CD8-positive, alpha-beta memory T cell (primary cell): ENCODE measurements at regions not wholly inside any gene's neighbourhood (a gene's known extent, or its start where the extent isn't known, plus 50 kb on each side); places are given as distances from the start of the nearest gene placed in this dataset.

Experiments used
- CTCF ChIA-PET: fragments of 350-600 bp; sonication (Branson Sonifier 250); formaldehyde crosslinking; loops from one replicate; lab custom pipeline; 2021; ENCODE audit warnings: antibody characterized with exemption; lab: Charles Lee
- POLR2A ChIA-PET: fragments of 350-600 bp; sonication (Branson Sonifier 250); formaldehyde crosslinking; loops from one replicate; lab custom pipeline; 2021; ENCODE audit warnings: antibody characterized with exemption; lab: Charles Lee
- DNase-seq, 5 donors: peaks; one replicate each; pipeline versions ENCODE4 v3.0.0 to v3.0.0-alpha.2; 2020 to 2022; ENCODE audit warnings: mixed read lengths in 1 of 5
- H3K27ac ChIP-seq: one replicate; pipeline ENCODE4 v1.7.0; 2013; ENCODE audit warnings: low read depth, mild to moderate bottlenecking, low read length, moderate library complexity
- H3K27me3 ChIP-seq: 2 replicates; pipeline ENCODE4 v1.7.0; 2013; ENCODE audit warnings: low read length, mild to moderate bottlenecking; ENCODE audit not compliant: insufficient read depth, poor library complexity, severe bottlenecking
- H3K36me3 ChIP-seq: 2 replicates; pipeline ENCODE4 v1.7.0; 2013; ENCODE audit warnings: mild to moderate bottlenecking, low read length, moderate library complexity; ENCODE audit not compliant: insufficient read depth
- H3K4me1 ChIP-seq: 2 replicates; pipeline ENCODE4 v1.7.0; 2013; ENCODE audit warnings: mild to moderate bottlenecking, low read length, moderate library complexity; ENCODE audit not compliant: insufficient read depth
- H3K4me3 ChIP-seq: 2 replicates; pipeline ENCODE4 v1.7.0; 2013; ENCODE audit warnings: mild to moderate bottlenecking, low read length
- H3K9me3 ChIP-seq: 2 replicates; pipeline ENCODE4 v1.7.0; 2013; ENCODE audit warnings: mild to moderate bottlenecking, low read length
- H3K27ac Mint-ChIP-seq, 8 donors: one replicate each; pipeline ENCODE4 v1.8.0; 2020 to 2021; ENCODE audit warnings: mixed read lengths in 8 of 8, mild to moderate bottlenecking in 6 of 8, inconsistent platforms in 3 of 8, moderate library complexity in 3 of 8
- H3K27me3 Mint-ChIP-seq, 2 donors: one replicate each; pipeline ENCODE4 v1.8.0; 2020 to 2021; ENCODE audit warnings: mixed read lengths in 2 of 2, mild to moderate bottlenecking in 1 of 2, moderate library complexity in 1 of 2
- H3K36me3 Mint-ChIP-seq, 3 donors: one replicate each; pipeline ENCODE4 v1.8.0; 2020 to 2021; ENCODE audit warnings: mixed read lengths in 3 of 3, inconsistent platforms in 1 of 3, mild to moderate bottlenecking in 1 of 3
- H3K4me1 Mint-ChIP-seq, 3 donors: one replicate each; pipeline ENCODE4 v1.8.0; 2020 to 2021; ENCODE audit warnings: mixed read lengths in 3 of 3, inconsistent platforms in 1 of 3, mild to moderate bottlenecking in 1 of 3
- H3K4me3 Mint-ChIP-seq, 7 donors: one replicate each; pipeline ENCODE4 v1.8.0; 2020 to 2021; ENCODE audit warnings: mixed read lengths in 7 of 7, mild to moderate bottlenecking in 6 of 7, moderate library complexity in 4 of 7, inconsistent platforms in 2 of 7
- H3K9me3 Mint-ChIP-seq, 5 donors: one replicate each; pipeline ENCODE4 v1.8.0; 2020 to 2022; ENCODE audit warnings: mixed read lengths in 5 of 5, mild to moderate bottlenecking in 3 of 5, moderate library complexity in 2 of 5, inconsistent platforms in 1 of 5

DNA sequence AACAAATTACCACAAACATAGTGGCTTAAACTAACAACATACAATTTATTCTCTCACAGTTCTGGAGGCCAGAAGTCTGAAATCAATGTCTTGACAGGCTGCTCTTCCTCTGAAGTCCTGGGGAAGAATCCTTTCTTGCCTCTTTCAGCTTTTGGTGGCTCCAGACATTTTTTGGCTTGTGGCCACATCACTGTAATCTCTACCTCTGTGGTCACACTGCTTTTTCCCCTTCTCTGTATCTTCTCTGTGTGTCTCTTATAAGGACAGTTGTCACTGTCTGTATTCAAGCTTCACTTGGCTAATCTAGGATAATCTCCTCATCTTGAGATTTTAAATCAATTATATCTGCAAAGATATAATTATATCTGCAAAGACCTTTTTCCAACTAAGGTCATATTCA lies 80.3 kb upstream of the ABHD2 start:
- H3K4me1 ChIP-seq = no peaks in the 10 kb centered on the region
- Mint-ChIP-seq H3K27me3 (peaks cover 11 to 37% of the 10 kb centered on the region in 2 donors), H3K36me3 (no peaks in the 10 kb centered on the region), H3K27ac (no peak overlapping the region), H3K9me3 (no peaks in the 10 kb centered on the region), H3K4me3 (no peak overlapping the region), H3K4me1 (no peaks in the 10 kb centered on the region)
- H3K36me3 ChIP-seq = no peaks in the 10 kb centered on the region
- H3K27me3 ChIP-seq = peaks cover 3% of the 10 kb centered on the region
- no peak for DNase-seq
- no peaks in the 10 kb centered on the region for H3K9me3 ChIP-seq
- CTCF ChIA-PET = interaction anchor here (0.9 kb wide), 1 partner anchor 103 kb away, joined by 5 read pairs; no protein-coding TSS in a partner anchor
- POLR2A ChIA-PET = no interaction called here
- no peak overlapping the region for H3K27ac ChIP-seq
- no peak overlapping the region for H3K4me3 ChIP-seq

DNA sequence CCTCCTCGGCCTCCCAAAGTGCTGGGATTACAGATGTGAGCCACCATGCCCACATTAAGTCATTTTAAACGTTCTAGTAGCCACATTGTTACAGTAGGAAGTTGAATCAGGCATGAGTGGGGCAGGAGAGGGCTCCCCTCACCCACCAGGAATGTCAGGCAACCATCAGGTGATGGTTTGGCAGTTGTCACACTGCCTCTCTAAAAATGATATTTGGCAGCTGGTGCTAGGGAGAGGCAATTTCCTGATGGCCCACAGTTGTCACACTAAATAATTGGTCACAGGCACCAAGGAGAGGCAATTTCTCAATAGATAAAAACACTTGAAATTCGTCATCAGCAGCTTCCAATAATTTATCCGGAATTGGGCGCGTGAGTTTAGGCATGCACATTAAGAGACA lies 79.2 kb upstream of the ABHD2 start:
- no peak for DNase-seq
- Mint-ChIP-seq H3K4me3 (no peak overlapping the region), H3K36me3 (no peaks in the 10 kb centered on the region), H3K27me3 (peaks cover 11 to 40% of the 10 kb centered on the region in 2 donors), H3K27ac (no peak overlapping the region), H3K4me1 (no peaks in the 10 kb centered on the region), H3K9me3 (no peaks in the 10 kb centered on the region)
- ChIA-PET POLR2A (no interaction called here), CTCF (no interaction called here)
- Histone ChIP-seq H3K9me3 (no peaks in the 10 kb centered on the region), H3K4me3 (no peak overlapping the region), H3K27ac (no peak overlapping the region), H3K4me1 (no peaks in the 10 kb centered on the region), H3K27me3 (peaks cover 3% of the 10 kb centered on the region), H3K36me3 (no peaks in the 10 kb centered on the region)

DNA sequence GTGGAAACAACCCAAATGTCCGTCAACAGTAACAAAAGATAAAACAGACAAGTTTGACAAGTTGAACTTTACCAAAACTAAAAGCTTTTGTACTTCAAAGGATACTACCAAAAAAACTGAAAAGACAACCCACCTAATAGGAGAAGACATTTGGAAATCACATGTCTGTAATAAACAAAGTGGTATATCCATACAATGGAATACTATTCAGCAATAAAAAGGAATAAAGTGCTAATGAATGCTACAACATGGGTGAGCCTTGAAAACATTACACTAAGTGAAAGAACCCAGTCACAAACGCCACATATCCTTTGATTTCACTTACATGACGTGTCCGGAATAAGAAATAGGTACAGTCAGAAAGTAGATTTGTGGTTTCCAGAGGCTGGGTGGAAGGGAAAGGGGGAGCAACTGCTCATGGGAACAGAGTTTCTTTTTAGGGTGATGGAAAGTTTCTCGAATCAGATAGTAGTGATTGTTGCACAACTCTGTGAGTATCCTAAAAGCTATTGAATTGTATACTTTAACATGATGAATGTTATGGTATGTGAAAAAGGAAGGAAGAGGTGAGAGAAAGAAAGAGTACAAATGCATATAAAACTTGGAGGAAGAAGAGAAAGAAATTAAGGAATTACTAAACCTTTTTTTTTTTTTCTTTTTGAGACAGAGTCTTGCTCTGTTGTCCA lies 72.7 kb upstream of the ABHD2 start:
- Histone ChIP-seq H3K4me3 (no peak overlapping the region), H3K36me3 (no peaks in the 10 kb centered on the region), H3K27me3 (no peaks in the 10 kb centered on the region), H3K4me1 (peaks cover 14% of the 10 kb centered on the region), H3K27ac (no peak overlapping the region), H3K9me3 (no peaks in the 10 kb centered on the region)
- CTCF ChIA-PET = interaction anchor here (0.6 to 1.9 kb wide), 6 partner anchors 51 to 124 kb away, joined by 3 to 8 read pairs (median 4); partner anchors contain the start of gene HAPLN3
- DNase-seq = no peak
- Mint-ChIP-seq H3K27me3 (peaks cover 3 to 46% of the 10 kb centered on the region in 2 donors), H3K36me3 (peaks cover 0 to 1% (median 0%) of the 10 kb centered on the region in 3 donors), H3K27ac (no peak overlapping the region), H3K9me3 (peaks cover 0 to 5% (median 0%) of the 10 kb centered on the region in 5 donors), H3K4me3 (no peak overlapping the region), H3K4me1 (peaks cover 12 to 15% (median 14%) of the 10 kb centered on the region in 3 donors)
- POLR2A ChIA-PET = no interaction called here

DNA sequence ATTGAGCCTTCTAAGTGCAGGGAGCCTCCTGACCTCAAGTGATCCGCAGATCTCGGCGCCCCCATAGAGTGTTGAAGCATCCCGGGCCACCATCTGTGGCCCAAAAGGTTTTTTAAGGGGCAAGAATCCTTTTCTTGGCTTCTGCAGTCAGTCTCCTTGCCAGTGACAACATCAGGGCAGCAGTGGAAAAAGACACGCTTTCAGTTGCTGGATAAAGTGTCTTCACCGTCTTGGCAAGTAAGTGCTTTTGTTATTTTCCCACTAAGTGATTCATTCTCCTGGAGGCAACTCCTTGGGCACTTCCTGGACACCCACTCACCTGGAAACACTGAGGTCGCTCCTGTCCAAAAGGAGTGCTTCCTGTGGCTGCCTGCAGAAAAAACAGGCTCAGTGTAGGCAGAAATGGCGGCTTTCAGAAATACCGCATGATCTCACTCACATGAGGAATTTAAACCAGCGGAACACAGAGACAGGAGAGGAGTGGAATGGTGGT lies 71.7 kb upstream of the ABHD2 start:
- DNase-seq = no peak
- ChIA-PET CTCF (interaction anchor here (0.6 to 5.6 kb wide), 6 partner anchors 74 to 187 kb away, joined by 3 to 59 read pairs (median 3); partner anchors contain the start of gene HAPLN3), POLR2A (interaction anchor here (0.8 kb wide), 1 partner anchor 112 kb away, joined by 3 read pairs; no protein-coding TSS in a partner anchor)
- Mint-ChIP-seq H3K4me3 (peak overlapping the region in 1 of 7 donors; percentile 15), H3K9me3 (peaks cover 0 to 5% (median 0%) of the 10 kb centered on the region in 5 donors), H3K4me1 (peaks cover 12 to 15% (median 14%) of the 10 kb centered on the region in 3 donors), H3K27me3 (peaks cover 4 to 42% of the 10 kb centered on the region in 2 donors), H3K36me3 (peaks cover 0 to 1% (median 0%) of the 10 kb centered on the region in 3 donors), H3K27ac (peak overlapping the region in 2 of 8 donors; percentile 4 to 17)
- Histone ChIP-seq H3K27me3 (no peaks in the 10 kb centered on the region), H3K36me3 (no peaks in the 10 kb centered on the region), H3K27ac (no peak overlapping the region), H3K4me1 (peaks cover 14% of the 10 kb centered on the region), H3K9me3 (no peaks in the 10 kb centered on the region), H3K4me3 (no peak overlapping the region)

DNA sequence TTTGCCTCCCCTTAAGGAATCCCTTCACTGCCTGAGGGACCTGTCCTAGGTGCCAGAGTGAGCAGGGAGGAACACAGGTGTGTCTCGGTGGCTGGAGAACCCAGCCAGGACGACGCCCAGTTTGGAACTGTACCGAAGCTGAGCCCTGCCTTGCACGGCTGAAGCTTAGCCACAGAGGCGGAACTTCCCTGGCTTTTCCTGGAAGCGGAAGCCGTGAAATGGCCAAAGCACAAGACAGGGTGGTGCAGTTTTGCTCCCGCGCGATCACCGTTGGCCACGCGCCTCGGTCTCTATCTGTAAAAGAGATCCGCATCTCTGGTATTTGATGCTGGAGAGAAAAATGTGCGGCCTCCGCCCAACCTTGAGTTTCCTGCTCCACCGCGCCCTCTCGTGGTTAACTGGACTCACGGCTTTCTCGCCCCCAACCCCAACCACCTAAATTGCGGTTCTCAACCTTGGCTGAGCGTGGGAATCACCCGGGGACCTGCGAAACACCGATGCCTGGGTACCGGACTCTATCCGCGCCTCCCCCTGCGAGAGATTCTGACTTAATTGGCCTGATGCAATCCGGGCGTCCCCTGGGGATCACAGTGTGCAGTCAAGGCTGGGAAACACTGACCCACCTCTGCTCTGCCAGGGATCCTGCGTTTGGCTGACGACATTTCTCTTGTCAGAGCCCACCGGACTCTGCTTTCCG lies 70.7 kb upstream of the ABHD2 start:
- H3K27ac Mint-ChIP-seq = peak overlapping the region; percentile 13 to 70 (median 49)
- H3K9me3 Mint-ChIP-seq = peaks cover 0 to 5% (median 0%) of the 10 kb centered on the region in 5 donors
- CTCF ChIA-PET = interaction anchor here (0.6 to 5.6 kb wide), 9 partner anchors 17 to 186 kb away, joined by 3 to 59 read pairs (median 3); partner anchors contain the start of gene HAPLN3
- Histone ChIP-seq H3K4me1 (peaks cover 14% of the 10 kb centered on the region), H3K27me3 (no peaks in the 10 kb centered on the region), H3K36me3 (no peaks in the 10 kb centered on the region), H3K9me3 (no peaks in the 10 kb centered on the region), H3K4me3 (peak overlapping the region; percentile 24), H3K27ac (no peak overlapping the region)
- peak overlapping the region; percentile 18 to 84 (median 66) for H3K4me3 Mint-ChIP-seq
- H3K27me3 Mint-ChIP-seq = peaks cover 8 to 35% of the 10 kb centered on the region in 2 donors
- DNase-seq = peak; percentile 71 to 84 (median 74)
- peaks cover 0 to 1% (median 0%) of the 10 kb centered on the region in 3 donors for H3K36me3 Mint-ChIP-seq
- peaks cover 12 to 15% (median 14%) of the 10 kb centered on the region in 3 donors for H3K4me1 Mint-ChIP-seq
- POLR2A ChIA-PET = interaction anchor here (0.8 kb wide), 1 partner anchor 113 kb away, joined by 3 read pairs; no protein-coding TSS in a partner anchor

DNA sequence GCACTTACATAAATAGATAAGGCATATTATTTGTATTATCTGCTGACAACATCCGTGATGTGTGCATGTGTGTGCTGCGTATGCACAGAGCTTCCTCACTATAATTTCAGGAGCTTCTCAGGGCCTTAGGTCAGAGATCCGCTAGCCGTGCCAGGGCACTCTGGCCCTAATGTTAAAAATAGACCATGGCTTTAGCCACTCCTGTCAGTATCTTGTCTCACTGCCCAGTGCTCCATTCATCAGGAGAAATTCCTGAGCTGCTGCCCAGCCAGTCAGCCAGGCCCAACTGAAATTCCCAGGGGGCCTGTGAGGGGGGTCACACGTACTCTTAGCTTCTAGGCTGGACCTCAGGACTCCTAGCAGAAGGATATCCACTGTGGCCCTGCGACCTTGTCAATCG lies 70.0 kb upstream of the ABHD2 start:
- no peaks in the 10 kb centered on the region for H3K9me3 ChIP-seq
- H3K4me1 Mint-ChIP-seq = peaks cover 12 to 15% (median 14%) of the 10 kb centered on the region in 3 donors
- H3K36me3 ChIP-seq = no peaks in the 10 kb centered on the region
- ChIA-PET POLR2A (interaction anchor here (0.6 kb wide), 1 partner anchor 107 kb away, joined by 6 read pairs; no protein-coding TSS in a partner anchor), CTCF (interaction anchor here (1.1 to 5.6 kb wide), 6 partner anchors 16 to 127 kb away, joined by 3 to 59 read pairs (median 4); no protein-coding TSS in a partner anchor)
- peak overlapping the region in 2 of 7 donors; percentile 66 to 84 for H3K4me3 Mint-ChIP-seq
- H3K27ac ChIP-seq = no peak overlapping the region
- H3K9me3 Mint-ChIP-seq = peaks cover 0 to 5% (median 0%) of the 10 kb centered on the region in 5 donors
- peaks cover 8 to 32% of the 10 kb centered on the region in 2 donors for H3K27me3 Mint-ChIP-seq
- H3K4me1 ChIP-seq = peaks cover 14% of the 10 kb centered on the region
- H3K27me3 ChIP-seq = no peaks in the 10 kb centered on the region
- H3K27ac Mint-ChIP-seq = peak overlapping the region in 1 of 8 donors; percentile 7
- H3K36me3 Mint-ChIP-seq = peaks cover 0 to 1% (median 0%) of the 10 kb centered on the region in 3 donors
- H3K4me3 ChIP-seq = no peak overlapping the region
- DNase-seq = no peak

DNA sequence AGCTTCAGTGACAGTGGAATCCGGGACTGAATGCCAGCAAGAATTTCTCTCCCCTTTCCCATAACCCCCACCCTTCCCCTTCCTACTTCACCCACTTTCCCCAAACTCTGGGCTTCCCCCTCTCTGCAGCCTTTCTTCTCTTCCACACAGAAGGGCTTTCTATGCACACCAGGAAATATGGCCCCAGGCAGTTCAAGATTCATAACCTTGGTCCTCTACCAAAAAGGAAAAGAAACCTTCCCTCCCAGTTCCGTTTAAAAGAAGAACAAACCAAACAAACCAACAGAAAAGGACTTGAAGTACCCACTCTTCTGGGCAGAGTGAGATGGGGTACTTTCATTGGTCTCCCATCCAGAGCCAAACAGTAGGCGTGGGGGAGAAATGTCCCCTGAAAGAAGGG lies 68.8 kb upstream of the ABHD2 start:
- no peak overlapping the region for H3K4me3 ChIP-seq
- Mint-ChIP-seq H3K27me3 (peaks cover 7 to 27% of the 10 kb centered on the region in 2 donors), H3K27ac (peak overlapping the region in 2 of 8 donors; percentile 12 to 20), H3K4me1 (peaks cover 12 to 15% (median 14%) of the 10 kb centered on the region in 3 donors), H3K9me3 (peaks cover 0 to 5% (median 3%) of the 10 kb centered on the region in 5 donors), H3K36me3 (peaks cover 0 to 3% (median 1%) of the 10 kb centered on the region in 3 donors), H3K4me3 (no peak overlapping the region)
- no peaks in the 10 kb centered on the region for H3K36me3 ChIP-seq
- CTCF ChIA-PET = interaction anchor here (1.4 to 5.6 kb wide), 2 partner anchors 115 to 128 kb away, joined by 5 to 59 read pairs; no protein-coding TSS in a partner anchor
- H3K4me1 ChIP-seq = peaks cover 14% of the 10 kb centered on the region
- POLR2A ChIA-PET = no interaction called here
- H3K27ac ChIP-seq = no peak overlapping the region
- H3K27me3 ChIP-seq = no peaks in the 10 kb centered on the region
- H3K9me3 ChIP-seq = no peaks in the 10 kb centered on the region
- no peak for DNase-seq
